Upper lobe of left lung (tissue), 4 donors: ENCODE measurements at regions not wholly inside any gene's neighbourhood (a gene's known extent, or its start where the extent isn't known, plus 50 kb on each side); places are given as distances from the start of the nearest gene placed in this dataset.

Experiments used
- CTCF ChIP-seq, 6 experiments: fragments of 450-650 bp in 4 of 6; fragments of 200-600 bp in 2 of 6; sonication (generic) in 2 of 6; IDR thresholded peaks; one replicate each; pipeline ENCODE4 v1.5.1; 2016 to 2019; ENCODE audit warnings: antibody characterized with exemption in 6 of 6
- EP300 ChIP-seq, 4 donors: sonication (generic); formaldehyde crosslinking; IDR thresholded peaks; one replicate each; pipeline ENCODE4 v1.5.1; 2017; ENCODE audit warnings: antibody characterized with exemption in 4 of 4, control low read depth in 2 of 4
- POLR2A ChIP-seq, 4 donors: fragments of 450-650 bp; IDR thresholded peaks; one replicate each; pipeline ENCODE4 v1.5.1; 2016 to 2017; ENCODE audit warnings: antibody characterized with exemption in 4 of 4, mild to moderate bottlenecking in 2 of 4
- POLR2AphosphoS5 ChIP-seq, 2 donors: sonication (generic); formaldehyde crosslinking; IDR thresholded peaks; one replicate each; pipeline ENCODE4 v1.5.1; 2017; ENCODE audit warnings: antibody characterized with exemption in 2 of 2

GRCh38 chr3:102193255-102193654 lies 241.6 kb upstream of the ZPLD1 start:
- no peak for TF ChIP-seq POLR2A (IDR thresholded peaks at IDR 0.05)
- TF ChIP-seq CTCF (IDR thresholded peaks at IDR 0.05): no peak
- TF ChIP-seq POLR2AphosphoS5 (IDR thresholded peaks at IDR 0.05): no peak
- TF ChIP-seq EP300 (IDR thresholded peaks at IDR 0.05): no peak
